T-cell (primary cell): ENCODE measurements at regions not wholly inside any gene's neighbourhood (a gene's known extent, or its start where the extent isn't known, plus 50 kb on each side); places are given as distances from the start of the nearest gene placed in this dataset.

Experiments
- ATAC-seq, 4 experiments: fragments of 200-7000 bp in 3 of 4; fragments of 150-1000 bp in 1 of 4; cut with Tn5 transposase; replicated peaks in 1 of 4; 1 replicate in 3 of 4; 2 replicates in 1 of 4; pipeline ENCODE4 v1.10.0; 2021; ENCODE audit warnings: moderate library complexity in 3 of 4, mild to moderate bottlenecking in 2 of 4, moderate number of reproducible peaks in 1 of 4
- CTCF ChIA-PET, 2 donors: fragments of 300-600 bp; sonication (Branson Sonifier 250); formaldehyde crosslinking; loops; one replicate each; lab custom pipeline; 2022; ENCODE audit warnings: antibody characterized with exemption in 2 of 2; lab: Charles Lee
- POLR2A ChIA-PET, 2 donors: fragments of 300-600 bp; sonication (Branson Sonifier 250); formaldehyde crosslinking; loops; one replicate each; lab custom pipeline; 2022; ENCODE audit warnings: antibody characterized with exemption in 2 of 2; lab: Charles Lee
- DNase-seq, 35 experiments: peaks; one replicate each; pipeline versions ENCODE4 v3.0.0 to v3.0.0-alpha.2; 2013 to 2023
- H3K27ac ChIP-seq: one replicate; pipeline ENCODE4 v1.5.1; 2013; ENCODE audit warnings: low read length
- H3K27me3 ChIP-seq, 2 experiments: replicated peaks in 1 of 2; 1 replicate in 1 of 2; 2 replicates in 1 of 2; pipeline versions ENCODE4 v1.6.1 to v1.7.0; 2013; ENCODE audit warnings: low read length in 1 of 2, mixed read lengths in 1 of 2; ENCODE audit not compliant: control insufficient read depth in 2 of 2, insufficient read depth in 2 of 2; ENCODE audit errors: extremely low read depth in 1 of 2
- H3K36me3 ChIP-seq, 2 donors: 1 replicate in 1 of 2; 2 replicates in 1 of 2; pipeline versions ENCODE4 v1.6.1 to v1.7.0; 2013; ENCODE audit warnings: low read length in 1 of 2; ENCODE audit not compliant: control insufficient read depth in 2 of 2, insufficient read depth in 1 of 2; ENCODE audit errors: extremely low read depth in 1 of 2
- H3K4me1 ChIP-seq, 2 experiments: 1 replicate in 1 of 2; 2 replicates in 1 of 2; pipeline versions ENCODE4 v1.6.1 to v1.7.0; 2013; ENCODE audit warnings: low read length in 2 of 2, mixed read lengths in 1 of 2; ENCODE audit not compliant: insufficient read depth in 2 of 2, control insufficient read depth in 1 of 2; ENCODE audit errors: extremely low read depth in 1 of 2
- H3K4me3 ChIP-seq, 2 donors: 1 replicate in 1 of 2; 2 replicates in 1 of 2; pipeline versions ENCODE4 v1.5.1 to v1.7.0; 2013; ENCODE audit warnings: mild to moderate bottlenecking in 2 of 2, low read length in 1 of 2, moderate library complexity in 1 of 2; ENCODE audit not compliant: control insufficient read depth in 1 of 2; ENCODE audit errors: extremely low read depth in 1 of 2
- H3K9me3 ChIP-seq: 2 replicates; pipeline ENCODE4 v1.7.0; 2013
- H3K27ac Mint-ChIP-seq, 2 donors: one replicate each; pipeline ENCODE4 v1.8.0; 2020 to 2021; ENCODE audit warnings: mild to moderate bottlenecking in 2 of 2, mixed read lengths in 2 of 2
- H3K27me3 Mint-ChIP-seq, 2 donors: one replicate each; pipeline ENCODE4 v1.8.0; 2021 to 2022; ENCODE audit warnings: mixed read lengths in 2 of 2
- H3K36me3 Mint-ChIP-seq: one replicate; pipeline ENCODE4 v1.8.0; 2021; ENCODE audit warnings: mixed read lengths
- H3K4me1 Mint-ChIP-seq, 3 donors: one replicate each; pipeline ENCODE4 v1.8.0; 2020 to 2022; ENCODE audit warnings: mixed read lengths in 3 of 3, mild to moderate bottlenecking in 1 of 3
- H3K4me3 Mint-ChIP-seq, 3 donors: one replicate each; pipeline ENCODE4 v1.8.0; 2020 to 2022; ENCODE audit warnings: mild to moderate bottlenecking in 3 of 3, mixed read lengths in 3 of 3, moderate library complexity in 3 of 3
- H3K9me3 Mint-ChIP-seq, 3 donors: one replicate each; pipeline ENCODE4 v1.8.0; 2020 to 2022; ENCODE audit warnings: mixed read lengths in 3 of 3
- WGBS: methylation state at CpG from one replicate; pipeline ENCODE4 v1.1.5; 2013; ENCODE audit warnings: missing lambda C conversion rate; ENCODE audit not compliant: insufficient coverage; 5-methylcytosine and 5-hydroxymethylcytosine counted together

- Mint-ChIP-seq H3K9me3 (peaks cover 0 to 15% (median 0%) of the 10 kb centered on the region in 3 donors), H3K27ac (no peak overlapping the region), H3K4me1 (no peaks in the 10 kb centered on the region), H3K4me3 (no peak overlapping the region), H3K27me3 (peaks cover 0 to 4% of the 10 kb centered on the region in 2 donors), H3K36me3 (no peaks in the 10 kb centered on the region)
- Histone ChIP-seq H3K27me3 (no peaks in the 10 kb centered on the region), H3K4me1 (no peaks in the 10 kb centered on the region), H3K27ac (no peak overlapping the region), H3K4me3 (no peak overlapping the region), H3K36me3 (no peaks in the 10 kb centered on the region), H3K9me3 (no peaks in the 10 kb centered on the region)
- DNase-seq, result no peak
- ChIA-PET CTCF (no interaction called here), POLR2A (no interaction called here)
- no peak for ATAC-seq
These were observed 483.9 kb upstream of the BRINP1 start for GRCh38 chr9:119853126-119853525.

- Mint-ChIP-seq H3K4me3 (no peak overlapping the region), H3K27me3 (peaks cover 0 to 4% of the 10 kb centered on the region in 2 donors), H3K36me3 (no peaks in the 10 kb centered on the region), H3K27ac (no peak overlapping the region), H3K9me3 (peaks cover 0 to 22% (median 0%) of the 10 kb centered on the region in 3 donors), H3K4me1 (no peaks in the 10 kb centered on the region)
- H3K4me1 ChIP-seq, result no peaks in the 10 kb centered on the region
- H3K27ac ChIP-seq, result no peak overlapping the region
- ChIA-PET CTCF (no interaction called here), POLR2A (no interaction called here)
- 60% methylated on average over 6 of the region's 7 CpGs for WGBS
- no peaks in the 10 kb centered on the region for H3K36me3 ChIP-seq
- no peak overlapping the region for H3K4me3 ChIP-seq
- ATAC-seq (no peak), DNase-seq (no peak)
- H3K9me3 ChIP-seq, result no peaks in the 10 kb centered on the region
- no peaks in the 10 kb centered on the region for H3K27me3 ChIP-seq
These were observed 483.2 kb upstream of the BRINP1 start for GRCh38 chr9:119852390-119852789.

- Mint-ChIP-seq H3K27ac (no peak overlapping the region), H3K4me1 (no peaks in the 10 kb centered on the region), H3K4me3 (no peak overlapping the region), H3K9me3 (peaks cover 0 to 16% (median 0%) of the 10 kb centered on the region in 3 donors), H3K27me3 (no peaks in the 10 kb centered on the region), H3K36me3 (no peaks in the 10 kb centered on the region)
- H3K27ac ChIP-seq, result no peak overlapping the region
- 71% methylated on average over 2 of the region's 3 CpGs for WGBS
- CTCF ChIA-PET, result no interaction called here
- no peaks in the 10 kb centered on the region for H3K36me3 ChIP-seq
- H3K4me3 ChIP-seq, result no peak overlapping the region
- no peaks in the 10 kb centered on the region for H3K9me3 ChIP-seq
- H3K27me3 ChIP-seq, result no peaks in the 10 kb centered on the region
- ATAC-seq (no peak), DNase-seq (no peak)
- no peaks in the 10 kb centered on the region for H3K4me1 ChIP-seq
- POLR2A ChIA-PET, result interaction anchor here in 1 of 2 donors (0.6 kb wide), 1 partner anchor 88 kb away, joined by 3 read pairs; no protein-coding TSS in a partner anchor
These were observed 475.2 kb upstream of the BRINP1 start for GRCh38 chr9:119844431-119844830.

- POLR2A ChIA-PET, result no interaction called here
- Histone ChIP-seq H3K4me3 (no peak overlapping the region), H3K4me1 (no peaks in the 10 kb centered on the region), H3K27me3 (no peaks in the 10 kb centered on the region), H3K9me3 (no peaks in the 10 kb centered on the region), H3K36me3 (no peaks in the 10 kb centered on the region), H3K27ac (no peak overlapping the region)
- ATAC-seq (no peak), DNase-seq (no peak)
- Mint-ChIP-seq H3K4me1 (no peaks in the 10 kb centered on the region), H3K4me3 (no peak overlapping the region), H3K27me3 (no peaks in the 10 kb centered on the region), H3K36me3 (no peaks in the 10 kb centered on the region), H3K27ac (no peak overlapping the region), H3K9me3 (peaks cover under 1 to 4% (median 3%) of the 10 kb centered on the region in 3 donors)
- CTCF ChIA-PET, result no interaction called here
- WGBS, result 29% methylated on average over 1 of the region's 2 CpGs
These were observed 471.8 kb upstream of the BRINP1 start for GRCh38 chr9:119841016-119841415.

GRCh38 chr9:119839888-119840287 lies 470.7 kb upstream of the BRINP1 start:
- DNase-seq (no peak), ATAC-seq (no peak)
- Histone ChIP-seq H3K4me1 (no peaks in the 10 kb centered on the region), H3K4me3 (no peak overlapping the region), H3K36me3 (no peaks in the 10 kb centered on the region), H3K27me3 (no peaks in the 10 kb centered on the region), H3K9me3 (no peaks in the 10 kb centered on the region), H3K27ac (no peak overlapping the region)
- CTCF ChIA-PET, result no interaction called here
- Mint-ChIP-seq H3K4me1 (no peaks in the 10 kb centered on the region), H3K36me3 (no peaks in the 10 kb centered on the region), H3K27ac (no peak overlapping the region), H3K4me3 (no peak overlapping the region), H3K27me3 (no peaks in the 10 kb centered on the region), H3K9me3 (peaks cover 0 to 4% (median 3%) of the 10 kb centered on the region in 3 donors)
- 90% methylated on average over 2 of the region's 9 CpGs for WGBS
- POLR2A ChIA-PET, result no interaction called here

GRCh38 chr9:119838210-119838609 lies 469.0 kb upstream of the BRINP1 start:
- Mint-ChIP-seq H3K9me3 (peaks cover 0 to 4% (median 3%) of the 10 kb centered on the region in 3 donors), H3K4me3 (no peak overlapping the region), H3K27ac (no peak overlapping the region), H3K27me3 (no peaks in the 10 kb centered on the region), H3K4me1 (no peaks in the 10 kb centered on the region), H3K36me3 (no peaks in the 10 kb centered on the region)
- DNase-seq (no peak), ATAC-seq (no peak)
- Histone ChIP-seq H3K27ac (no peak overlapping the region), H3K4me1 (no peaks in the 10 kb centered on the region), H3K36me3 (no peaks in the 10 kb centered on the region), H3K9me3 (no peaks in the 10 kb centered on the region), H3K27me3 (no peaks in the 10 kb centered on the region), H3K4me3 (no peak overlapping the region)
- POLR2A ChIA-PET, result no interaction called here
- CTCF ChIA-PET, result no interaction called here
- 100% methylated on average over 1 of the region's 5 CpGs for WGBS

- Histone ChIP-seq H3K4me1 (no peaks in the 10 kb centered on the region), H3K27ac (no peak overlapping the region), H3K9me3 (no peaks in the 10 kb centered on the region), H3K27me3 (no peaks in the 10 kb centered on the region), H3K4me3 (no peak overlapping the region), H3K36me3 (no peaks in the 10 kb centered on the region)
- Mint-ChIP-seq H3K9me3 (peaks cover 0 to 4% (median 3%) of the 10 kb centered on the region in 3 donors), H3K4me3 (no peak overlapping the region), H3K27me3 (no peaks in the 10 kb centered on the region), H3K36me3 (no peaks in the 10 kb centered on the region), H3K4me1 (no peaks in the 10 kb centered on the region), H3K27ac (no peak overlapping the region)
- DNase-seq (no peak), ATAC-seq (no peak)
- ChIA-PET CTCF (no interaction called here), POLR2A (no interaction called here)
- WGBS, result no CpG with 5 or more reads among the region's 3 CpGs
These were observed 466.8 kb upstream of the BRINP1 start for GRCh38 chr9:119836036-119836435.
